Inflammatory macrophage treated with lipopolysaccharide for 4 hours (primary cell): ENCODE measurements at regions not wholly inside any gene's neighbourhood (a gene's known extent, or its start where the extent isn't known, plus 50 kb on each side); places are given as distances from the start of the nearest gene placed in this dataset.

Source experiments
- DNase-seq: peaks from one replicate; pipeline ENCODE4 v3.0.0-alpha.2; 2020

DNA sequence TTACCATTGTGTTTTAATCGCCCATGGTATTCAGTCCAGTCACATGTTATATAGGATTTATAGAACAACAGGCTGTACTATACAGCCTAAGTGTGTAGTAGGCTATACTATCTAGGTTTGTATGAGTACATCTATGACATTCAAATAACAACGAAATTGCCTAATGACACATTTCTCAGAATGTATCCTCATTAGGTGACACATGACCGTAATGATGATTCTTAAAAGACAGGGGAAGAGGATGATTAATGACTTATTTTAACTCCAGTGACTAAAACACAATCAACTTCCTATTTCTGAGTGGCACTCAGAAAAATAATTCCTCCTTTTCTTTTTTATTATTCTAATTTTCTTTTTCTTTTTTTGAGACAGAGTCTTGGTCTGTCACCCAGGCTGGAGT, 63.0 kb upstream of the ACSL3 start:
- DNase-seq = peak; percentile 96

DNA sequence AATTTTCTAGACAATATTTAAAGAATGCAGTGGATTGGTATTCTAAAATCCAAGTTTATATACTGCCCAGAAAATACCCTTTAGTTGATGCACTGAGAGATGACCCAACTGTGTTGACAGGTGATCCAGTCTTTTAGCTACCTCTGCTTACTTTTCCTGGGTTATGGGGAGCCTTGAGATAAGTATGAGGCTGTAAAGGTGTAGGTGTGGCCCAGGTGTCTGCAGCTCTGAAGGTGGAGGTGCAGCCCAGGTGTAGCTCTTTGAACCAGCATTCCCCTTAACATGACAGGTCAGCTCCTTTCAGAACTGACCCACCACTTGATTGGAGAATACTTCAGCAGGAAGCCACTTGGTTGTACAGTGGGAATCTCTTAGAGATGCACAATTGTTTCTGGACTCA, 62.3 kb upstream of the ACSL3 start:
- no peak for DNase-seq

DNA sequence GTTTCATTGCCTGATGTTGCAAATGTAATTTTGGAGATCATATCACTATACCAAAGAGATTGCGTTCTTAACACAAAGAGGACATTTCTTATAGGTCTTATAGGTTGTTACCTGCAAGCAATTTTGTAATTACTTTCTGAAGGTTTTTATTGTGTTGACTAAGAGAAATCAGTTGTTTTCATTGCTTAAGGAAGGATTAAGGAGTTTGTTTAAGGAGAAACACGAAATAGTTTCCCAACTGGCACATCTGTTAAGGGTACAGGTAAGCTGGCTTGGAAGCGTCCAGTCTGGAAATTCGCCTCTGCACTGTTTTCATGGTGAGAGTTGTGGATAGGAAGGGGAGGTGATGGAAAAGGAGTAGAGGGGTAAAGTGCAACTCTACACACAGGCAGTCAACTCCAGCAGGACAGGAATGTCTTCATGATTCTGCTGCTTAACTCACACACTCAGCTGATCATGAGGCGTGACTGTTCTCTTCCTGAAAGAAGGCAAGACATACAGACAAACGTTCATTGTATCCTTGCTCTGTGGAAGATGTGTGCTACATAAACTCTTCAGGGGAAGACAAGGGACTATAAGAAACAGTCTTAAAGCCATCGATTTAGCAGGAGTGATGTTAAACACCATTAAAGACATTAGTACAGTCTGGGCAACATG, 61.4 kb upstream of the ACSL3 start:
- no peak for DNase-seq

DNA sequence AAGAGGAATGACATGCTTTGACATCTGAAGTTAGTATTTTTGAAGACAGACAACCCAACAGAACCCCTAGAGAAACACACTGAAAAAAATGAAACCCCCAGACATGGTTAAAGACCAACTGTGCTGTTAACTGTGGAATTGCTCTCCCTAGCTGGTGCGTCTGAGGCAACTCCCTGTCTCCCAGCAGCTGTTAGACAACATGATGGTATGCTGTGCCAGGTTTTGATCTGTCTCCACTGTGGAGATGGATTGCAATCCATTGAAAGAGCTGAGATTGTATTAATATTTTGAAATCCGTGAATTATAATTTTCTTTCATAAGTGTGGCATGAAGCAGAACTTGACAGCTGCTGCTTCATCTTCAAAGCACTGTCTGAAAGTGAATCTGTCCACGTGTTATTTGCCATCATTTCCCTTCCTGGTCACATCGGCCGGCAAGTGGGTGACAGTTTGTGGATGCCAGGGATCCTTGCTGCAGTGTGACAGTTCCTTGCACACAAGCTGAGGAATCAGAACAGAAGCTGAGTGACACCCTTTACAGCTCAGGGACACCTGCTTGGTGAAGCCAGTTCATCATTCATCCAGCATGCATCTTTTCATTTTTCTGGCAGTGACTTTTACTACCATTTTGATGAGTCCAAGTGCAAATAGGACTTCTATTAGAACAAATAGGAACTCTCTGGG, 58.2 kb upstream of the ACSL3 start:
- DNase-seq = no peak

DNA sequence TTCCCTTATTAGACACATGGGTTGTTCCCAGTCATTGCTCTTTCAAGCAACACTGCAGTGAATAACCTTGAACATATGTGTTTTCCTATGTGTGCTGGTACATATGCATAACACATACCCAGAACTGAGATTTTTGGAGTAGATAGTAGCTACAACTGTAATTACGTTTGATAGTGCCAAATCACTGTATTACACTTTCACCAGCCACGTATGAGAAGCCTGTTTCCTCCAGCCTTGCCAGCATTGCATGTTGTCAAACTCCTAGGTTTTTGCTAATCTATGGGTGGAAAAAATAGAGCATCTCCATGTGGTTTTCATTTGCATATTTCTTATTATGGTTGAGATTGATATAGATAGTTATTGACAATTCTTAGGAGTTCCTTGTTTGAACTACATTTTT, 56.5 kb upstream of the ACSL3 start:
- no peak for DNase-seq

DNA sequence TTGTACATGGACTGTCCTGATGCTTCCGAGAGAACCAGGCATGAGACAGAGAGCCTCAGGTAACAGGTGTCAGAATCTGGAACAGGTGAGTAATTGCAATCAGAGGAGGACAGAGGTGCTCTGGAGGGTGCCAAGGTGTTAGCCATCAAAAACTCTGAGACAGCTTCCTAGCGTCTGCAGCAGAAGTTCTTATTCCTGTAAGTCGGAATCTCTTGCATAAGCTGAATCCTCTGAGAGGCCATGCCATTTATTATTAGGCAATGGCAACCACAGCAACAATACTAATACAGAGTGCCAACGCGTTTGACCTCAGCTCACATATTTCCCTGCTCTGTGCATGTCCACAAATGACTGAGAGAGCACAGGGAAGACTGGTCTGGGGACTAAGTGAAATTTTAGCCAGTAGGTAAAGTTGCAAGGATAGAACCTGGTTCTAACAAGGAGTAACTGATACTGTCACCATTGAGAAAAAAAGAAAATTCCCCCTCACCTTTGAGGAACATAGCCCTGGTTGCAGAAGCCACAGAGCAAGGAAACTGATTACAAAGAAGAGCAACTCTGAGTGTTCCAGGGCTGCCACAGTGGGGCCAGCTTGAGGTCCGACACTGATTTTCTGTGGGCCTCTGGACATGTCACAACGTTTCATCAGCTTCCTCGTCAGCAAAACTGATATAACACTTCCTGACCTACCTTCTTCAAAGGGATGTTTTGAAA, 55.1 kb upstream of the ACSL3 start:
- DNase-seq = peak; percentile 91

DNA sequence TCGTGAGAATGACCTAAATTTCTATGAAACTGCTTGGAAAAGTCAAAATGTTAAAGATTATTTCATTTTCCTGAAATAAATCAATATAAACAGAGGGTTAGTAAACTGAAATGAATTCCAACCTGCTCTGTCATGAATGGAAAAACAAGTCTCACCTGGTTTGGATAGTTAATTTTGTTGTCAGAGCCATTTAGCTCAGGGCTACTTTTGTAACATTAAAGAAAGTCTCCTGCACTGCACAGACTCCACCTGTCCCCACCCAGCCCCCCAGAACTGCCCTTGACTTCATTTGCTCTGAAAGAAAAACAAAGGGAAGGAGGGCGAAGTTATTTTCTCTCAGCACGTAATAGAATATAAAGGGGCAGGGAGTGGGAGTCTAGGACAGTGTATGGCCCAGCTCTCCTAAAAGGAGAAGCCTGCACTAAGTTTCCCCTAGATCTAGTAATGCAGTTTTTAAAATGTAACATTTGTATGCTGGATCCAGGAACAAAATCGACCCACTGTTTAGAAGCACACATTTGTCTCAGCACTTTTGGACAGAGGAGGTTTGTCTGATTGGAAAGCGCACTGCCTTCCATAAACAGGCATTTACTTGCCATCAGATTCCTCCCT, 54.2 kb upstream of the ACSL3 start:
- no peak for DNase-seq

DNA sequence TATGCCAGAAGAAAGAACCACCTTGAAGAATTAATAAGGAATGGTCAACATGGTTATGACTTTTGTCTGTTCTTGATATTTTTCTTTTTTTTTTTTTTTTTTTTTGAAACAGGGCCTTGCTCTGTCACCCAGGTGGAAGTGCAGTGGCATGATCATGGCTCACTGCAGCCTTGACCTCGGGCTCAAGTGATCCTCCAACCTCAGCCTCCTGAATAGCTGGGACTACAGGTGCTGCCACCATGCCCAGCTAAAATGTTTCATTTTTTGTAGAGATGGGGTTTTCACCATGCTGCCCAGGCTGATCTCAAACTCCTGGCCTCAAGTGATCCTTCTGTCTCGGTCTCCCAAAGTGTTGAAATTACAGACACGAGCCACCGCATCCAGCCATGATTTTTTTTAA, 53.4 kb upstream of the ACSL3 start:
- no peak for DNase-seq

DNA sequence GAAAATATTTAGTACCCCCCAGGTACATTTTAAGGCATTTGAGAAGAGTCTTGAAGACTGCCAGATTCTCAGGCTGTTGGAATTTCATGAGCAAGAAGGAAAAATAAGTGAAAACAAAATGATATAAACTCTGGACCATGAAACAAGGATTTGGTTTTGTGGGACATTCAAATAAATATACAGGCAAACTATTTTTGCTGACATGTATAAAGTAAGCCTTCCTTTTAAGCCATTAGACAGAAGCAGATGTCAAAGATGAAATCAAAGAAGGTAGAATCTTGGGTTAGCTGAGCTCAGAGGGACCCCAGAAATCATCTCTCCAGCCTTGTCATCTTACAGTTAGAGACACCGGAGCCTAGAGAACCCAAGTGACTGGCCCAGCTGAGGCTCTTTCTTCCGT, 51.3 kb upstream of the ACSL3 start:
- DNase-seq = no peak

DNA sequence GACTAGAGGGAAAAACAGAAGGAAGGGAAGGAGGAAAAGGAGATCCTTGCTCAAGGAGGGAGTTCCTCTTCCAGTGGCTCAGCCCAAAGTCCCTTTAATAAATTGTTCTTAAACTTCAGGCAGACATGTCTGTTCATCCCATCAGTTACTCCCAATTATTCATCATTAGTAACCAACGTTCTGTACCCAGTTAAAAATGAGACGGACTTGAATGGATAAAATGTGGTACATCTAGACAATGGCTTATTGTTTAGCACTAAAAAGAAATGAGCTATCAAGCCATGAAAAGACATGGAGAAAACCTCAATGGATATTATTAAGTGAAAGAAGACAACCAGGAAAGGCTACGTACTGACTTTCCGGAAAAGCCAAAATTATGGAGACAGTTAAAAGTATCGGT, 50.8 kb upstream of the ACSL3 start:
- no peak for DNase-seq
